Esophagus muscularis mucosa (tissue), 3 donors: ENCODE measurements at regions not wholly inside any gene's neighbourhood (a gene's known extent, or its start where the extent isn't known, plus 50 kb on each side); places are given as distances from the start of the nearest gene placed in this dataset.

Source experiments
- POLR2A ChIP-seq: fragments of 450-650 bp; IDR thresholded peaks from one replicate; pipeline ENCODE4 v1.6.1; 2017; ENCODE audit warnings: antibody characterized with exemption, moderate library complexity, mild to moderate bottlenecking, low read depth
- TF ChIP-seq, protein P1 (sequence below), 3 experiments: fragments of 200-600 bp in 2 of 3; fragments of 450-650 bp in 1 of 3; sonication (generic) in 2 of 3; IDR thresholded peaks; one replicate each; pipeline ENCODE4 v1.5.1; 2017 to 2019; ENCODE audit warnings: antibody characterized with exemption in 3 of 3, mild to moderate bottlenecking in 2 of 3, moderate library complexity in 1 of 3

DNA sequence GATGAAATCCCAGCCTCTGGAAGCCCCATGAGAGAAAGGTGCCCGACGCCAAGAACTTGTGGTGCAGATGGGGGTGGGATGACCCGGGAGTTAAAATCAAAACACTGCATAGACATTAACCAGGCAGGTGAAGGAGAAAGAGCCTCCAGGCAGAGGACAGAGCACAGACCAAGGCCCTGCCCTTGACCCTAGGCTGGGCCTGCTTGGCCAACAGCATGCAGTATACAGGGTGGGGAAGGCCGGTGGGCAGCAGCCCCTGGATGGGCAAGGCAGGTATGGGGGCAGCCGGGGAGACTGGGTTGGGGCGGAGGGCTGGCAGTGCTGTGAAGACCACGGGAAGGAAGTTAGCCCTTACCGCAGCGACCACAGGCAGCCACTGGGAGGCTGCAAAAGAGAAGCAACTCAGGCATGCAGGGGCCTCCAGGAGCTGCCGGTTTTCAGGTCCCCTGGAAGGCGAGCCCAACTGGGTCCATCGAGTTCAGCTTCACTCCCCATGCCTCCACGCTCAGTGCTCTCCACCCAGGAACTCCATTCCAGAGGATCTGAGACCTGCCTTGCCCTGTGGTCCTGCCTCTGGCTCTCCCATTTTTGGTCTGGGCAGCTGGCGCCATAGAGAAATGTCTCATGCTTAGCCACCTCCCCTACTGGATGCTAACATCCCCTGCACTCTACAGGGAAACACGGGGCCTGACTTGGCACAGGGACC is 81.2 kb downstream of the C16orf95 start:
- TF ChIP-seq, protein P1, sequence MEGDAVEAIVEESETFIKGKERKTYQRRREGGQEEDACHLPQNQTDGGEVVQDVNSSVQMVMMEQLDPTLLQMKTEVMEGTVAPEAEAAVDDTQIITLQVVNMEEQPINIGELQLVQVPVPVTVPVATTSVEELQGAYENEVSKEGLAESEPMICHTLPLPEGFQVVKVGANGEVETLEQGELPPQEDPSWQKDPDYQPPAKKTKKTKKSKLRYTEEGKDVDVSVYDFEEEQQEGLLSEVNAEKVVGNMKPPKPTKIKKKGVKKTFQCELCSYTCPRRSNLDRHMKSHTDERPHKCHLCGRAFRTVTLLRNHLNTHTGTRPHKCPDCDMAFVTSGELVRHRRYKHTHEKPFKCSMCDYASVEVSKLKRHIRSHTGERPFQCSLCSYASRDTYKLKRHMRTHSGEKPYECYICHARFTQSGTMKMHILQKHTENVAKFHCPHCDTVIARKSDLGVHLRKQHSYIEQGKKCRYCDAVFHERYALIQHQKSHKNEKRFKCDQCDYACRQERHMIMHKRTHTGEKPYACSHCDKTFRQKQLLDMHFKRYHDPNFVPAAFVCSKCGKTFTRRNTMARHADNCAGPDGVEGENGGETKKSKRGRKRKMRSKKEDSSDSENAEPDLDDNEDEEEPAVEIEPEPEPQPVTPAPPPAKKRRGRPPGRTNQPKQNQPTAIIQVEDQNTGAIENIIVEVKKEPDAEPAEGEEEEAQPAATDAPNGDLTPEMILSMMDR (IDR thresholded peaks at IDR 0.05), result no peak
- TF ChIP-seq POLR2A, result no peak
